ENCODE measurements at regions not wholly inside any gene's neighbourhood (a gene's known extent, or its start where the extent isn't known, plus 50 kb on each side); places are given as distances from the start of the nearest gene placed in this dataset.

GRCh38 chr3:115525731-115526130 is 97.6 kb upstream of the GAP43 start:
- Mint-ChIP-seq H3K27ac (no peak overlapping the region), H3K4me1 (peaks cover 8 to 14% of the 10 kb centered on the region in 2 experiments)
- no peak for DNase-seq

More at GRCh38 chr3:115525731-115526130, 97.6 kb upstream of the GAP43 start:
- no peak overlapping the region for H3K56ac ChIP-seq (ENCODE audit: insufficient read length, low read depth, low read length)
- no peaks in the 10 kb centered on the region for H3K9me3 ChIP-seq (ENCODE audit: control insufficient read depth, low read depth, low read length)
- H3T11ph ChIP-seq (ENCODE audit: low read length), result no peak overlapping the region
- H3K23ac ChIP-seq (ENCODE audit: insufficient read length, low read depth, low read length), result no peak overlapping the region
- H2BK12ac ChIP-seq (ENCODE audit: insufficient read length, low read depth, low read length), result no peak overlapping the region
- H4K5ac ChIP-seq (ENCODE audit: insufficient read length, low read depth, low read length), result no peak overlapping the region
- H3K4me1 ChIP-seq (ENCODE audit: insufficient read depth, low read length), result peaks cover 3% of the 10 kb centered on the region; the same call in 1 of the 2 replicates
- TF ChIP-seq, protein P1, sequence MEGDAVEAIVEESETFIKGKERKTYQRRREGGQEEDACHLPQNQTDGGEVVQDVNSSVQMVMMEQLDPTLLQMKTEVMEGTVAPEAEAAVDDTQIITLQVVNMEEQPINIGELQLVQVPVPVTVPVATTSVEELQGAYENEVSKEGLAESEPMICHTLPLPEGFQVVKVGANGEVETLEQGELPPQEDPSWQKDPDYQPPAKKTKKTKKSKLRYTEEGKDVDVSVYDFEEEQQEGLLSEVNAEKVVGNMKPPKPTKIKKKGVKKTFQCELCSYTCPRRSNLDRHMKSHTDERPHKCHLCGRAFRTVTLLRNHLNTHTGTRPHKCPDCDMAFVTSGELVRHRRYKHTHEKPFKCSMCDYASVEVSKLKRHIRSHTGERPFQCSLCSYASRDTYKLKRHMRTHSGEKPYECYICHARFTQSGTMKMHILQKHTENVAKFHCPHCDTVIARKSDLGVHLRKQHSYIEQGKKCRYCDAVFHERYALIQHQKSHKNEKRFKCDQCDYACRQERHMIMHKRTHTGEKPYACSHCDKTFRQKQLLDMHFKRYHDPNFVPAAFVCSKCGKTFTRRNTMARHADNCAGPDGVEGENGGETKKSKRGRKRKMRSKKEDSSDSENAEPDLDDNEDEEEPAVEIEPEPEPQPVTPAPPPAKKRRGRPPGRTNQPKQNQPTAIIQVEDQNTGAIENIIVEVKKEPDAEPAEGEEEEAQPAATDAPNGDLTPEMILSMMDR (conservative IDR thresholded peaks at IDR 0.05), result no peak
- H3K27me3 Mint-ChIP-seq (ENCODE audit: low read depth), result no peaks in the 10 kb centered on the region
- no peak overlapping the region for H4K8ac ChIP-seq (replicated peaks; ENCODE audit: insufficient read length, low read depth, low read length)
- H3K23me2 ChIP-seq (ENCODE audit: insufficient read length, low read depth, low read length, poor library complexity, severe bottlenecking), result no peaks in the 10 kb centered on the region
- H3K79me1 ChIP-seq (ENCODE audit: insufficient read depth, low read depth, low read length, poor library complexity, severe bottlenecking), result no peaks in the 10 kb centered on the region
- H3K4ac ChIP-seq (ENCODE audit: low read depth, low read length), result no peak overlapping the region
- no peak overlapping the region for H2AFZ ChIP-seq (ENCODE audit: low read length)
- H3K14ac ChIP-seq (ENCODE audit: insufficient read depth, low read length), result no peak overlapping the region
- no peak overlapping the region for H3K27ac ChIP-seq (ENCODE audit: insufficient read length, low read depth, low read length)
- H2BK20ac ChIP-seq (ENCODE audit: low read depth, low read length, poor library complexity, severe bottlenecking), result no peak overlapping the region
- H3K36me3 Mint-ChIP-seq (ENCODE audit: insufficient read depth in 1 of 3, low read depth in 3 of 3), result peaks cover 0 to 2% (median 2%) of the 10 kb centered on the region in 3 experiments; a peak in 1 of 7 replicates
- no peak overlapping the region for H3K4me2 ChIP-seq (ENCODE audit: insufficient read depth, insufficient read length, low read length)
- H2BK5ac ChIP-seq (ENCODE audit: insufficient read length, low read length), result no peak overlapping the region
- no peak overlapping the region for H2BK15ac ChIP-seq (ENCODE audit: low read depth, low read length)
- H3K18ac ChIP-seq (ENCODE audit: insufficient read length, low read depth, low read length), result no peak overlapping the region
- H4K20me1 ChIP-seq (ENCODE audit: control insufficient read depth, insufficient read depth, insufficient read length), result no peaks in the 10 kb centered on the region
- no peak overlapping the region for H2AK5ac ChIP-seq (ENCODE audit: insufficient read length, low read length)
- H3K4me3 Mint-ChIP-seq, result no peak overlapping the region
- peaks cover 0 to 8% of the 10 kb centered on the region in 2 experiments; a peak in 2 of 5 replicates for H3K9me3 Mint-ChIP-seq
- H3K9ac ChIP-seq (ENCODE audit: extremely low read depth, insufficient read length, low read length), result no peak overlapping the region
- no peak overlapping the region for H2BK120ac ChIP-seq (ENCODE audit: low read depth, low read length, poor library complexity, severe bottlenecking)
- no peak overlapping the region for H4K91ac ChIP-seq (ENCODE audit: insufficient read length, low read depth, low read length)
- no peaks in the 10 kb centered on the region for H3K27me3 ChIP-seq (ENCODE audit: insufficient read depth, low read length)
- no peaks in the 10 kb centered on the region for H3K79me2 ChIP-seq (ENCODE audit: insufficient read depth, low read length)
- no CpG with 5 or more reads among the region's 1 CpG for WGBS (ENCODE audit: extremely low coverage, insufficient read length, low lambda C conversion rate)

Data from H9 (cell line).